ENCODE measurements at regions not wholly inside any gene's neighbourhood (a gene's known extent, or its start where the extent isn't known, plus 50 kb on each side); places are given as distances from the start of the nearest gene placed in this dataset.

- TF ChIP-seq EZH2 (IDR thresholded peaks at IDR 0.05; ENCODE audit: low read length), result no peak
- TF ChIP-seq, protein P1, sequence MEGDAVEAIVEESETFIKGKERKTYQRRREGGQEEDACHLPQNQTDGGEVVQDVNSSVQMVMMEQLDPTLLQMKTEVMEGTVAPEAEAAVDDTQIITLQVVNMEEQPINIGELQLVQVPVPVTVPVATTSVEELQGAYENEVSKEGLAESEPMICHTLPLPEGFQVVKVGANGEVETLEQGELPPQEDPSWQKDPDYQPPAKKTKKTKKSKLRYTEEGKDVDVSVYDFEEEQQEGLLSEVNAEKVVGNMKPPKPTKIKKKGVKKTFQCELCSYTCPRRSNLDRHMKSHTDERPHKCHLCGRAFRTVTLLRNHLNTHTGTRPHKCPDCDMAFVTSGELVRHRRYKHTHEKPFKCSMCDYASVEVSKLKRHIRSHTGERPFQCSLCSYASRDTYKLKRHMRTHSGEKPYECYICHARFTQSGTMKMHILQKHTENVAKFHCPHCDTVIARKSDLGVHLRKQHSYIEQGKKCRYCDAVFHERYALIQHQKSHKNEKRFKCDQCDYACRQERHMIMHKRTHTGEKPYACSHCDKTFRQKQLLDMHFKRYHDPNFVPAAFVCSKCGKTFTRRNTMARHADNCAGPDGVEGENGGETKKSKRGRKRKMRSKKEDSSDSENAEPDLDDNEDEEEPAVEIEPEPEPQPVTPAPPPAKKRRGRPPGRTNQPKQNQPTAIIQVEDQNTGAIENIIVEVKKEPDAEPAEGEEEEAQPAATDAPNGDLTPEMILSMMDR (optimal IDR thresholded peaks at IDR 0.05 in 1 of 3, IDR thresholded peaks at IDR 0.05 in 1 of 3, conservative IDR thresholded peaks at IDR 0.05 in 1 of 3; ENCODE audit: extremely low read depth in 1 of 3, insufficient read depth in 2 of 3, low read length in 3 of 3), result no peak
Observed at GRCh38 chr13:75993241-75993640, 357.1 kb downstream of the LMO7 start.
